RWPE1 (cell line): ENCODE measurements at regions not wholly inside any gene's neighbourhood (a gene's known extent, or its start where the extent isn't known, plus 50 kb on each side); places are given as distances from the start of the nearest gene placed in this dataset.

Experiments used
- CTCF ChIA-PET: fragments of 350-600 bp; sonication (Branson Sonifier 250); formaldehyde crosslinking; extraction: SDS; loops from one replicate; lab custom pipeline; 2021; lab: Yijun Ruan, JAX
- POLR2A ChIA-PET: fragments of 400-600 bp; formaldehyde crosslinking; extraction: SDS; loops from one replicate; lab custom pipeline; 2020; ENCODE audit warnings: antibody characterized with exemption; ENCODE audit not compliant: low non-redundant PET; lab: Yijun Ruan, JAX
- DNase-seq: peaks from one replicate; pipeline ENCODE4 v3.0.0; 2012; ENCODE audit warnings: low spot score
- H3K27ac ChIP-seq: fragments of 450-650 bp; 2 replicates; pipeline ENCODE4 v1.5.1; 2017
- TF ChIP-seq, protein P1 (sequence below): fragments of 450-650 bp; conservative IDR thresholded peaks from 2 replicates; pipeline ENCODE4 v1.5.1; 2017; ENCODE audit warnings: low read depth, mild to moderate bottlenecking

DNA sequence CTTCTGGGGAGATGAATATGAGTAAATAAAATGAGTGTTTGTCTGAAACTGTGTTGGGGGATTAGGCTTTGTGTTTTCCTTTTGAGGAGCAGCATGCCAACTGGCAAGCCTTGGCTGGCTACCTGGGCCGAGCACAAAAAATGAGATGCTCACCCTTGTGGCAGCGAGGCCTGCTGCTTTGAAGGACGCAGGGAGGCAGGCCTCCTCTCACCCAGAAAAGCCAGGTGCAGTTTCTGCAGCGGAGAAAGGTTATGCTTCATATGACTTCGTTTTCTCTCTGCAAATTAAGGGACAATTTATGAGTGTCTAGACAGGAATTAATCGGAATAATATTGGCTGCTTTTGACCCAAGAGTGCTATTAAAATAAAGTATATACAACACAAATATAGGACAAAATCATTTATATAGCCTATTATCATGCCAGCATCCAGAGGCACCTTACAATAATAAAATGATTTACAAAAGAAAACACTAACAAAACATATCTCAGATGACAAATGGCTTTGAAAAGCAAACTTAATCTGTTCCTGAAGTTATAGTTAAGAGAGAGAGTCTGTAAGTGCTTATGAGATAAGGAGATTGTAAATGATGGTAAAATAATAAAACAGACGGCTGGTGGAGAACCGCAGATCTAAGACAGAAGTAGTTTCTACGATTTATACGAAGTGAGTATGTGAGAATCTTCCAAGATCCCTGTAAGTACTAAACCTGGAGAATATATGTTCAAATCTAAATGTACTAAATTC is 682.8 kb upstream of the NR2F2 start:
- CTCF ChIA-PET: interaction anchor here (0.6 to 0.9 kb wide), 3 partner anchors 187 to 713 kb away, joined by 3 read pairs; no protein-coding TSS in a partner anchor
- DNase-seq: no peak
- TF ChIP-seq, protein P1, sequence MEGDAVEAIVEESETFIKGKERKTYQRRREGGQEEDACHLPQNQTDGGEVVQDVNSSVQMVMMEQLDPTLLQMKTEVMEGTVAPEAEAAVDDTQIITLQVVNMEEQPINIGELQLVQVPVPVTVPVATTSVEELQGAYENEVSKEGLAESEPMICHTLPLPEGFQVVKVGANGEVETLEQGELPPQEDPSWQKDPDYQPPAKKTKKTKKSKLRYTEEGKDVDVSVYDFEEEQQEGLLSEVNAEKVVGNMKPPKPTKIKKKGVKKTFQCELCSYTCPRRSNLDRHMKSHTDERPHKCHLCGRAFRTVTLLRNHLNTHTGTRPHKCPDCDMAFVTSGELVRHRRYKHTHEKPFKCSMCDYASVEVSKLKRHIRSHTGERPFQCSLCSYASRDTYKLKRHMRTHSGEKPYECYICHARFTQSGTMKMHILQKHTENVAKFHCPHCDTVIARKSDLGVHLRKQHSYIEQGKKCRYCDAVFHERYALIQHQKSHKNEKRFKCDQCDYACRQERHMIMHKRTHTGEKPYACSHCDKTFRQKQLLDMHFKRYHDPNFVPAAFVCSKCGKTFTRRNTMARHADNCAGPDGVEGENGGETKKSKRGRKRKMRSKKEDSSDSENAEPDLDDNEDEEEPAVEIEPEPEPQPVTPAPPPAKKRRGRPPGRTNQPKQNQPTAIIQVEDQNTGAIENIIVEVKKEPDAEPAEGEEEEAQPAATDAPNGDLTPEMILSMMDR: no peak
- POLR2A ChIA-PET: no interaction called here
- no peak overlapping the region for H3K27ac ChIP-seq

- no peak for DNase-seq
- TF ChIP-seq, protein P1: no peak
- ChIA-PET POLR2A (no interaction called here), CTCF (interaction anchor here (0.6 kb wide), 1 partner anchor 23 kb away, joined by 3 read pairs; no protein-coding TSS in a partner anchor)
- H3K27ac ChIP-seq: no peak overlapping the region
These were observed 677.1 kb upstream of the NR2F2 start for GRCh38 chr15:95653361-95653805.

DNA sequence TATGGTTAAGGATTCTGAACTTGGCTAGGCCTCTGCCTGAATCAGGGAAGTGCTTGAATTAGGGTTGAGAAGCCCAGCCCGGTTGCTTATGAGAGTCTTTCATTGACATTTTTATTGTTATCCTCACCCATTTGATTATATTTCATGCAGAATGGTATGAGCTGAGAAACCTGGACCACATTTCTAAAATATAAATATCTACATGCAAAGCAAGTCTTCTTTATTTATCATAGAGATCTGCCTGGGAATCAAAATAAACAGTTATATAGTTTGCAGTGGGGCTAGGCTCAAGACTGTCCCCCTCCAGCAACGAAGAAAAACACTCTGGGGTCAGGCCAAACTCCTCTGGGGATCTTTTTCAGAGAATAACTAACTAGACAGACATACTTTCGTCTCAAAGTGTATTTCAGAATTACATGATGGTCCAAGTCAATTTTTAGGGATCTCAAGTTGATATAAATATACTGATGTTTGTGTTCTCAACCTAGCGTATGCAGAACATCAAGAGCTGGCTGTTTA is 675.4 kb upstream of the NR2F2 start:
- ChIA-PET CTCF (interaction anchor here (0.5 kb wide), 1 partner anchor 628 kb away, joined by 4 read pairs; no protein-coding TSS in a partner anchor), POLR2A (no interaction called here)
- TF ChIP-seq, protein P1: no peak
- DNase-seq: no peak
- no peak overlapping the region for H3K27ac ChIP-seq

DNA sequence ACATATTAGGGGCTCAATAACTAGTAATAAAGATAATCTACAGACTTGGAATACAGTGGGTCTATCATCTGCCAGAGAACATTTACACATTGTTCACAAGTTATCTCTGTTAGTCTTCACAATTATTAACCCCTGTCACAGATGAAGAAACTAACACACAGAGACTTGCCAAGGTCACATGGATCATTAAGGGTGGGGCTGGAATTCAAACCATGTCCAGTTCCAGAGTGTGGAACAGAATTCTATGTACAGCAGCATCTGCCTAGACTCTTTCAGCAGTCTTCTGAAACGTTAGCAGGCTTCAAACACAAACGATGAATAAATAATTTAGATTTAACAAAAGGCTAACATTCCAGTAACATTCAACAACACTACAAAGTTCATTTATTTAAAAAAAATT is 673.9 kb upstream of the NR2F2 start:
- H3K27ac ChIP-seq: no peak overlapping the region
- CTCF ChIA-PET: no interaction called here
- TF ChIP-seq, protein P1: no peak
- POLR2A ChIA-PET: no interaction called here
- no peak for DNase-seq

DNA sequence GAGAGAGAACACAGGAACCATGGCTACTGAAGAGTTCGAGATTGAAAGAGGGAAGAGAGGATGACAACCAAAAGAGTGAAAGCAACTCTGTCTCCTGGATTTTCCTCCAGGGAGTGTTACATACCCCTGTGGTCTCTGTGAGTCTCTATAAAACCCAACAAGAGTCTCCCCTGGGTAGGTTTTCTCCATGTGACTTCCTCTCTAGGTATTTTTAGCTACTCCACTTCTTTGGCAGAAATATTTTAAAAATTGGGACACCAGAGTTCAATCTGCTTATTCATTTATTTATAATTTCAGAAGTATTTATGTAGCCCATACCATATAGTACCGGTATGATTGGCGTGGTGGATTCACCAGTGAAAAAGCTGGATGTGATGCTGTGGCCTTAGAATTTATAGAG is 671.7 kb upstream of the NR2F2 start:
- TF ChIP-seq, protein P1: no peak
- ChIA-PET POLR2A (no interaction called here), CTCF (no interaction called here)
- no peak for DNase-seq
- no peak overlapping the region for H3K27ac ChIP-seq

DNA sequence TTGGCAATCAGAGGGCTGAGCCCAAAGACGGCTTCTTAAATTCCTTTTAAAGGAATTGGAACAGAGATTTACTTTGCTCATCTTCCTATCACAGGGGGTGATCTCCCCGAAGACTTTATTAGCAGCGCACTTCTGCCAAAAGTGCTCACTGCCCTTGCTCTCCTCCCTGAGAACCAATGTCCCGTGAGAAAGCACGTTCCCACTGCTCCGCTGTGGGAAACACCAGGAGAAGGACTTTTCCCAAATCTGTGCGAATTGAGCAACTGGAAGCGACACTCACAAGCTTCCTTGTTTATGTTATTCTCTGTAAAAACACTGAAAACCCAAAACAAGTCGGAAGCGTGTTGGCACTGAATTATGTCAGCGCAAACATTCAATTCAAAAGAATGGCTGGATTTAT is 670.8 kb upstream of the NR2F2 start:
- H3K27ac ChIP-seq: no peak overlapping the region
- ChIA-PET POLR2A (no interaction called here), CTCF (no interaction called here)
- TF ChIP-seq, protein P1: no peak
- no peak for DNase-seq
